ENCODE measurements at regions not wholly inside any gene's neighbourhood (a gene's known extent, or its start where the extent isn't known, plus 50 kb on each side); places are given as distances from the start of the nearest gene placed in this dataset.

- TF ChIP-seq, protein P1, sequence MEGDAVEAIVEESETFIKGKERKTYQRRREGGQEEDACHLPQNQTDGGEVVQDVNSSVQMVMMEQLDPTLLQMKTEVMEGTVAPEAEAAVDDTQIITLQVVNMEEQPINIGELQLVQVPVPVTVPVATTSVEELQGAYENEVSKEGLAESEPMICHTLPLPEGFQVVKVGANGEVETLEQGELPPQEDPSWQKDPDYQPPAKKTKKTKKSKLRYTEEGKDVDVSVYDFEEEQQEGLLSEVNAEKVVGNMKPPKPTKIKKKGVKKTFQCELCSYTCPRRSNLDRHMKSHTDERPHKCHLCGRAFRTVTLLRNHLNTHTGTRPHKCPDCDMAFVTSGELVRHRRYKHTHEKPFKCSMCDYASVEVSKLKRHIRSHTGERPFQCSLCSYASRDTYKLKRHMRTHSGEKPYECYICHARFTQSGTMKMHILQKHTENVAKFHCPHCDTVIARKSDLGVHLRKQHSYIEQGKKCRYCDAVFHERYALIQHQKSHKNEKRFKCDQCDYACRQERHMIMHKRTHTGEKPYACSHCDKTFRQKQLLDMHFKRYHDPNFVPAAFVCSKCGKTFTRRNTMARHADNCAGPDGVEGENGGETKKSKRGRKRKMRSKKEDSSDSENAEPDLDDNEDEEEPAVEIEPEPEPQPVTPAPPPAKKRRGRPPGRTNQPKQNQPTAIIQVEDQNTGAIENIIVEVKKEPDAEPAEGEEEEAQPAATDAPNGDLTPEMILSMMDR (IDR thresholded peaks at IDR 0.05) = no peak
- no peak for TF ChIP-seq POLR2A (IDR thresholded peaks at IDR 0.05)
These were observed 88.6 kb upstream of the DLGAP1 start for GRCh38 chr18:4543711-4544110.
